ENCODE measurements at regions not wholly inside any gene's neighbourhood (a gene's known extent, or its start where the extent isn't known, plus 50 kb on each side); places are given as distances from the start of the nearest gene placed in this dataset.
"Not testable (repeated sequence)": the region's sequence is repeated elsewhere in the genome, so short reads cannot be mapped to it uniquely, and the experiment has no call there.

DNA sequence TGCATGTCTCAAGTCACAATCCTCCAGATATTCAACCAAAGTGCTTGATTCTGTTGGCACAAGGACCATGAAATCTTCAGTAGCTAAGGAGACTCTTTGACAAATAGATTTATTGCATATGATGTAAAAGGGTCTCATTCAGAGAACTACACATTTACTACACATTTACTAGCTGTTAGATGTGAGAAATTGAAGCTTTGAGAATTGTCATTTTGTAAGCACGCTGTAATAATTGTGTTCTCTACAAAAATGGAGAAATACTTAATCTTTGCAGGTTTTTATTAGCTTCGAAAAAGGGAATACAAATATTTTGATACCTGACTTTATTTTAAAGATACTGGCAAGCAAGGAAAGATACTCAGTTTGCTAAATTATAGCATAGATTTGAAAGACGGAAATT lies 70.2 kb upstream of the CHD2 start:
- Histone ChIP-seq H3K4me3 (no peak overlapping the region), H3K9me3 (no peaks in the 10 kb centered on the region), H3K27me3 (no peaks in the 10 kb centered on the region), H3K36me3 (no peaks in the 10 kb centered on the region)
- DNase-seq = no peak

DNA sequence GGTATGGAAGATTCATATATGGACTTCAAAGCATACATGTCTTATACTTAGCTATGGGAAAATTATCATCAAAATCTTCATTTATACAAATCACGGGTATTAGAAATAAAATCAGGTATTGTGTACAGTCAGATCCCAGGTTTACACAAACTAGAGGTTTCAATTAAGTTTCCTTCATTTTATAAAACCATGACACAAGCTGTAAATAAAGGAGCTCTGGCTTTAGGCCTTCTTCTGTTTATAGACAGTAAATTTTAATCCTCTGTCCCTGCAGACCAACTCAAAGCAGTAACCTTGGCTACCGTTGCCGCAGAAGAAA lies 68.8 kb upstream of the CHD2 start:
- Histone ChIP-seq H3K4me3 (no peak overlapping the region), H3K9me3 (no peaks in the 10 kb centered on the region), H3K27me3 (no peaks in the 10 kb centered on the region), H3K36me3 (no peaks in the 10 kb centered on the region)
- no peak for DNase-seq

DNA sequence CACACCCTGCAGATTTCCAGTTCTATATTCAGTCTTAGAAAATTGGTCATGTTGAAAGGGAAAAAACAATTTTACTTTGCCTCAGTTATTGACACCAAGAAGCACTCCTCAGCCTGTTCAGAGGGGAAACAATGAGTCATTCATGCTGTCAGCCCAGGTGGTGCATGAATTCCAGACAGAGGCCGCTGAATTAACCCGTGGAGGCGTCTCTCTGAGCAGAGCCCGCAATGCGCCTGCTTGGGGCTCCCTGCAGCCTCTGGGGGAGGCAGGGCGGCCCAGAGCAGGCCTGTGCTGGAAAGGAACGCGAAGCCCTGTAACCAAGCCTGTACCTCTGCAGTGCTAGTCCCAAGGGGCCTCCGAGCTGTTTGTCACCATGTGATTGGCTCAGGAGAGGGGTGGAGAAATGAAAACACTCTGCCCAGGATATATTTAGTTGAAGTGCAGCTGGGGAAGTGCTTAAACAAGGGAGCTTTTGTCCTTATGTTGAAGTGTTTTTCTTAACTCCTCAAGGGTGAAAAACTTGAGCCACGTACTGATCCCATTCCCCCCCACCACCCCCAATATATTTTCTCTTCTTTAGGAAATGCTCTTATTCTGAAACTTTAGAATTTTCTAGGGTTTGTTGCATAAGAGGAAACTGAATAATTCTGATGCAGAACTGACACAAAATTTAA lies 68.3 kb upstream of the CHD2 start:
- no peak overlapping the region for H3K4me3 ChIP-seq
- H3K9me3 ChIP-seq = no peaks in the 10 kb centered on the region
- DNase-seq = peak; percentile 93
- no peaks in the 10 kb centered on the region for H3K36me3 ChIP-seq
- no peaks in the 10 kb centered on the region for H3K27me3 ChIP-seq

DNA sequence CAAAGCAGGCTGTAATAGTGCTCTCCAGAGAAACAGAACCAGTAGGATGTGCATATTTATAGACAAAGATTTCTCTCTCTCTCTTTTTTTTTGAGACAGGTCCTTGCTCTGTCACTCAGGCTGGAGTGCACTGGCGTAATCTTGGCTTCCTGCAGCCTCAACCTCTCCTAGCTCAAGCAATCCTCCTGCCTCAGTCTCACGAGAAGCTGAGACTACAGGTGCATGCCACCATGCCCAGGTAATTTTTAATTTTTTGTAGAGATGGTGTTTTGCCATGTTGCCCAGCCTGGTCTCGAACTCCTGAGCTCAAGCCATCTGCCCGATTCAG lies 67.1 kb upstream of the CHD2 start:
- no peak for DNase-seq

DNA sequence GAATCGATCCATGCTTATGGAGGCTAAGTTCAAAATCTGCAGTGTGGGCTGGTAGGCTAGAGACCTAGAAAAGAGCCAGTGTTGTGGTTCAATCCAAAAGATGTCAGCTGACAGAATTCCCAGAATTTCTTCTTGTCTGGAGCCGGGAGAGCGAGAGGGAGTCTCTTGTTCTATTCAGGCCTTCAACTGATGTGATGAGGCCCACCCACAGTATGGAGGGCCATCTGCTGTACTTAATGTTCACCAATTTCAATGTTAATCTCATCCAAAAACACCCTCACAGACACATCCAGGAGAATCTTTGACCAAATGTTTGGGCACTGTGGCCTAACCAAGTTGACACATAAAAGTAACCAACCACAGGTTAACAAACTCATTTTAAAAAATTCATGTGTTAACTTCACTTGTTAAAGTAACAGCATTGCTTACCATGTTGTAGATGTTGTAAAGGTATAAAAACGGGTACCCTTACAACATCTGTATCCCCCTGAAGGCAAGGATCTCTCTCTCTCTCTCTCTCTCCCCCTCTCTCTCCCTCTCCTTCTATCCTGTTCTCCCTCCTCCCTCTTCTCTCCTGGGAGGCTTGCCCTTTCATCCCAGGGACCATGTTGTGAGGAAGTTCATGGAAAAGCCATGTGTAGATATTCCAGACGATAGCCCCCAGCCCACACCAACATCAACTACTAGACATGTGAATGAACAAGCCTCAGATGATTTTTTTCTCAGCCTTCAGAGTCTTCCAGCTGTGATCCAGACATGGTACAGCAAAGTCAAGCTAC lies 66.4 kb upstream of the CHD2 start:
- no peaks in the 10 kb centered on the region for H3K27me3 ChIP-seq
- no peak overlapping the region for H3K4me3 ChIP-seq
- DNase-seq = no peak
- no peaks in the 10 kb centered on the region for H3K9me3 ChIP-seq
- no peaks in the 10 kb centered on the region for H3K36me3 ChIP-seq

More for the DNA sequence above, 67.1 kb upstream of the CHD2 start:
- Histone ChIP-seq H3K27me3 (no peaks in the 10 kb centered on the region), H3K4me3 (no peak overlapping the region), H3K36me3 (no peaks in the 10 kb centered on the region), H3K9me3 (no peaks in the 10 kb centered on the region)

DNA sequence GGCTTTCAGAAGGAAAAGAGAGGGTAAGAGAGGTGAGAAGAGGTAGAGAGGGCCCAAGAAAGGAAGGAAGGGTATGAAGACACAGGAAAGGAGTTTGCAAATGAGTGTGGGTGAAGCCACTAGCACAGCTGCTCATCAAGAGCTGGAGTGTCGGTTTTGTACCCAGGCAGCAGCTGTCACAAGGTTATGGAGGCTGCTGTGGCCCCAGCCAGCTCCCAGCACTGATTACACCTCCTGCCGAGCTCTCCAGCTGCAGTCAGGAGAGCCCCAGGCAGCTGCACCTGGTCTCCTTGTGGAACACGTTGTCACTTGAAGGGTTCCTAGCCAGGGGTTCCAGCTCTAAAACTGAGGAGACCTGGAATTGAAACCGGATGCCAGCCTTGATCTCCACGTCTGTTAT lies 60.4 kb upstream of the CHD2 start:
- no peak for DNase-seq
- H3K36me3 ChIP-seq = no peaks in the 10 kb centered on the region
- H3K9me3 ChIP-seq = no peaks in the 10 kb centered on the region
- no peak overlapping the region for H3K4me3 ChIP-seq
- no peaks in the 10 kb centered on the region for H3K27me3 ChIP-seq

DNA sequence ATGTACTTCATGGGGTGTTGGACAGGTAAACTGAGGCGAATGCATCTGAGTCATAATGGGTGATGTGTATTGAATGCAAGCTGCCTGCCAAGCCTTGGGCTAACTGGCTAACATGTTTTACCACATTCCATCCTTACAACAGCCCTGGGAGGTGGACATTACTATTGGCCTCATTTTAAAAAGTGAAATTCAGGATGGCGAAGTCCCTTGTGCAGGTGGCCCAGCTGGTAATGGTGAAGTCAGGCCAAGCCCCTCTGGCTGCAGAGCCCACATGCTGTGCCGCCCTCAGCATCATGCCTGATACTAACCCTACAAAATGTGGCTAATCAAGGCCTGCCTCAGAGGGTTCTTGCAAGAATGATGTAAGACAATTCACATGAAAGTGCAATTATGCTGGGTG lies 60.0 kb upstream of the CHD2 start:
- DNase-seq = no peak
- H3K9me3 ChIP-seq = no peaks in the 10 kb centered on the region
- no peaks in the 10 kb centered on the region for H3K27me3 ChIP-seq
- no peak overlapping the region for H3K4me3 ChIP-seq
- H3K36me3 ChIP-seq = no peaks in the 10 kb centered on the region

DNA sequence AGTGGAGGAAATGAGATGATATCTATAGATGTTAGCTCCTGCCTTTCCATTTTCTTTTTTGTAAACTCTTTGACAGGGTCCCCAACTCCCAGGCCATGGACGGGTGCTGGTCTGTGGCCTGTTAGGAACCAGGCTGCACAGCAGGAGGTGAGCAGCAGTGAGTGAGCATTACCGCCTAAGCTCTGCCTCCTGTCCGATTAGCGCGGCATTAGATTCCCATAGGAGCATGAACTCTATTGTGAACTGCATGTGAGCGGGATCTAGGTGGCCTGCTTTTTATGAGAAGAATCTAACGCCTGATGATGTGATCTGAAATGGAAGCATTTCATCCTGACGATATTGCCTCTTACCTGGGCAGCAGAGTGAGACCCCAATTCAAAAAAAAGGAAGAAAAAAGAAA lies 56.8 kb upstream of the CHD2 start:
- Histone ChIP-seq H3K4me3 (no peak overlapping the region), H3K27me3 (no peaks in the 10 kb centered on the region), H3K36me3 (no peaks in the 10 kb centered on the region), H3K9me3 (no peaks in the 10 kb centered on the region)
- no peak for DNase-seq

DNA sequence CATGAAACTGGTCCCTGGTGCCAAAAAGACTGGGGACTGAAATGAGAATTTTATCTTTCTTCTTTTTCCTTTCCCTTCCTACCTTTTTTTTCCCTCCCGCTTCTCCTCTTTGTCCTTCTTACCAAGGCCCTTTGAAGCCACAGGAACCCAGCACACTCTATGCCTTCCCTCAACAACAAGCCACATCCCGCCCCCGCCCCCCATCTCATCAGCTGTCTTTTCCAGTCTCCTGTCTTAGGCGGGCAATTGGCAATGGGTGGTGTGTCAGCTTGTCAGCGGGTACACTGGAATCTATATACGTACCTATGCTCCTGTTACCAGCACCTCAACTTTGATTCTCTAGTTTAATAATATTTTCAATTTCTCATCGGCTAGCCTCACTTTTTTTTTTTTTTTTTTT lies 56.3 kb upstream of the CHD2 start:
- DNase-seq = no peak
- Histone ChIP-seq H3K4me3 (no peak overlapping the region), H3K36me3 (no peaks in the 10 kb centered on the region), H3K9me3 (no peaks in the 10 kb centered on the region), H3K27me3 (no peaks in the 10 kb centered on the region)

DNA sequence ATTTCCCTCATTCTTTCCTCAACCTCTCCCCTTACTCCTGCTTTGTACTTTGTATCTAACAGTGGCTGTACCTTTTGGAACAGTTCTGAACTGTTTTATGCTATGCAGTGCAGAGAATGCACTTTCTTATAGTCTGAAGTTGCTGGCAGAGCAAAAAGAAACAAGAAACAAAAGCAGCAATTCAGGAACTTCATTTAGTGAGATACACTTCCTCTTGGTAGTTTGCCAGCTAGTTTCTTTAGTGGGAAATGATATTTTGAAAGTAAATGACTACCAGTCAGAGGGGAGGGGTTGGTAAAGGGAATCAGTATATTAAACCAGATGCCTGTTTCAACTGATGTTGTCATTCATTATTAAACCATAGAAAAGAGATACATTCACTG lies 55.0 kb upstream of the CHD2 start:
- no peaks in the 10 kb centered on the region for H3K27me3 ChIP-seq
- peaks cover 2% of the 10 kb centered on the region; the same call in 1 of the 2 replicates for H3K9me3 ChIP-seq
- no peaks in the 10 kb centered on the region for H3K36me3 ChIP-seq
- H3K4me3 ChIP-seq = no peak overlapping the region
- DNase-seq = no peak

DNA sequence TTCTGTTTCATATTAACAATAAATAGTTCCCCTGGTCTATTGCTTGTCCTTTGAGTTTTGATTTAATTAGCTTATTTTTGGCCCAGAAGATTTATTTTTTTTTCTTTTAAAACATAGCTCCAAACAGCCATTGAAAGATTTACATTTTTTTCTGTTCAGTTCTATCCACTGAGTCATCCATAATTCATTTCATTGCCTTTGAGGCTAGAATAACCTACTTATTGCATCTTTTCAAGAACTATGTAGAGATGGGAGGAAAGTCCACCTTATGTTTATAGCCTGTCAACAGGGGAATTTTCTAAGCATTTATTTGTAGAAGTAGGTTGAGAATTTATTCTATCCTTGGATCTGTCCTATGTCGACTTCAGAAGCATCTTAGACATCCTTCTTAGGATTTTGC lies 53.4 kb upstream of the CHD2 start:
- Histone ChIP-seq H3K9me3 (peaks cover 5% of the 10 kb centered on the region; the same call in 1 of the 2 replicates), H3K4me3 (no peak overlapping the region), H3K27me3 (no peaks in the 10 kb centered on the region), H3K36me3 (no peaks in the 10 kb centered on the region)
- DNase-seq = no peak

DNA sequence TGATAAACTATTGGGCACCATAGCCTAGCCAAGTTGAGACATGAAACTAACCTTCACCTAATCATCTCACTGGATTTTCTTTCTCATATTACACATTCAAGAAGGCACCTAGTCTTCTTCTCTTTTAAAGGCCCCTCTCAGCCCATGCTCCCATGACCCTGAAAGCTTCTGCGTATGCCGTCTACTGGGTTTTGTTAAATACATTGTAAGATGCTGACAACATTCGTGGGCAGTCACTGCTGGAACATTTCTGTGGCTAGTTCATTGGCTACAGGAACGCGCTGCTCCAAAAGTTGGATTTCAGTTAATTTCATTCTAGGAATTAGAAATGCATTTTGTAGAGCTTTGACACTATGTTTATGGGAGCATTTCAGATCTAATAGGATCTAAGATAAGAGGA lies 52.3 kb upstream of the CHD2 start:
- no peak for DNase-seq
- peaks cover 5% of the 10 kb centered on the region; the same call in 1 of the 2 replicates for H3K9me3 ChIP-seq
- no peaks in the 10 kb centered on the region for H3K36me3 ChIP-seq
- no peaks in the 10 kb centered on the region for H3K27me3 ChIP-seq
- H3K4me3 ChIP-seq = no peak overlapping the region

DNA sequence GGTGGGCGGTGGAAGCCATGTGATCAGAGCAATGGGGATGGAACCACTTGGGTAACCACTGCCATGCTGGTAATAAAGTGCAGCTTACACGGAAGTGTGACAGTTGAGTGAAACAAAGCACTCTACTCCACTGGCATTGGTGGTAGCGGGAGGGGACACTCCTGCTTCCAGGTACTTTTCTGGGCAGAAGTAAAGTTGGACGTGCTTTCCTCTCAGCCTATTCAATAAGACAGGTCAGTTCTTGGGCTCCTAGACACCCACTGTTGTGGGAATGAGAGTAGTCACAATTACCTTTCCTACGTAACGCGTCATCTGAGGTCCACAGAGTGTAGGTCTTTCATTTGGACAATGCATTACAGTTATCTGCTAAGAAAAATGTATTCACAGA lies 51.7 kb upstream of the CHD2 start:
- no peaks in the 10 kb centered on the region for H3K27me3 ChIP-seq
- no peaks in the 10 kb centered on the region for H3K36me3 ChIP-seq
- peaks cover 5% of the 10 kb centered on the region; the same call in 1 of the 2 replicates for H3K9me3 ChIP-seq
- no peak overlapping the region for H3K4me3 ChIP-seq
- DNase-seq = no peak

DNA sequence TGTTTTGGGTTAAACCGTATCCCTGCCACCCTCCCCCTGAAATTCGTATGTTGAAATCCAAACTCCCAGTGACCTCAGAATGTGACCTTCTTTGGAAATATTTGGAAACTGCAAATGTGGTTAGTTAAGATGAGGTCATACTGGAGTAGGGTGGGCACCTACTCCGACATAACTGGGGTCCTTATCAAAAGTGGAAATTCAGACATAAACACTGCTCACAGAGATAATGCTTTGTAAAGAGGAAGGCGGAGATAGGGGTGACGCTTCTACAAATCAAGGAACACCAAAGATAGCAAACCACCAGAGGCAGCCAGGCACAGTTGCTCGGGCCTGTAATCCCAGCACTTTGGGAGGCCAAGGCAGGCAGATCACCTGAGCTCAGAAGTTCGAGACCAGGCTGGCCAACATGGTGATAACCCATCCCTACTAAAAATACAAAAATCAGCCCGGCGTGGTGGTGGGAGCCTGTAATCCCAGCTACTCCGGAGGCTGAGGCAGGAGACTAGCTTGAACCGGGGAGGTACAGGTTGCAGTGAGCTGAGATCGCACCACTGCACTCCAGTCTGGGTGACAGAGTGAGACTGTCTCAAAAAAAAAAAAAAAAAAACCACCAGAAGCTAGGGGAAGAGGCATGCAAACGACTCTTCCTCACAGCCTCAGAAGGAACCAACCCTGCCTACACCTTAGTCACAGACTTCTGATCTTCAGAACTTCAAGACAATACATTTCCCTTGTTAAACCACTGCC lies 51.1 kb upstream of the CHD2 start:
- H3K36me3 ChIP-seq = no peaks in the 10 kb centered on the region
- no peak for DNase-seq
- H3K27me3 ChIP-seq = no peaks in the 10 kb centered on the region
- H3K4me3 ChIP-seq = no peak overlapping the region
- peaks cover 5% of the 10 kb centered on the region; the same call in 1 of the 2 replicates for H3K9me3 ChIP-seq

DNA sequence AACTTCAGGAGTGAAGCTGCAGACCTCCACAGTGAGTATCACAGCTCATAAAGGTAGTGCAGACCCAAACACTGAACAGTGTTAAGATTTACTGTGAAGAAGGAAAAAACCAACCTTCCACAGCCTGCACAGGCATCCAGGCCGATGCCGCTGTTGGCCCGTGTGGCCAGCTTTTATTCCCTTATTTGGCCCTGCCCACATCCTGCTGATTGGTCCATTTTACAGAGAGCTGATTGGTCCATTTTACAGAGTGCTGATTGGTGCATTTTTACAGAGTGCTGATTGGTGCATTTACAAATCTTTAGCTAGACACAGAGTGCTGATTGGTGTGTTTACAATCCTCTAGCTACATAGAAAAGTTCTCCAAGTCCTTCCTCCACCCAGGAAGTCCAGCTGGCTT lies 49.9 kb upstream of the CHD2 start:
- H3K27me3 ChIP-seq = not testable (repeated sequence)

More for the DNA sequence above, 49.9 kb upstream of the CHD2 start:
- not testable (repeated sequence) for H3K9me3 ChIP-seq, DNase-seq, H3K4me3 ChIP-seq, H3K36me3 ChIP-seq
